ENCODE measurements at regions not wholly inside any gene's neighbourhood (a gene's known extent, or its start where the extent isn't known, plus 50 kb on each side); places are given as distances from the start of the nearest gene placed in this dataset.

DNA sequence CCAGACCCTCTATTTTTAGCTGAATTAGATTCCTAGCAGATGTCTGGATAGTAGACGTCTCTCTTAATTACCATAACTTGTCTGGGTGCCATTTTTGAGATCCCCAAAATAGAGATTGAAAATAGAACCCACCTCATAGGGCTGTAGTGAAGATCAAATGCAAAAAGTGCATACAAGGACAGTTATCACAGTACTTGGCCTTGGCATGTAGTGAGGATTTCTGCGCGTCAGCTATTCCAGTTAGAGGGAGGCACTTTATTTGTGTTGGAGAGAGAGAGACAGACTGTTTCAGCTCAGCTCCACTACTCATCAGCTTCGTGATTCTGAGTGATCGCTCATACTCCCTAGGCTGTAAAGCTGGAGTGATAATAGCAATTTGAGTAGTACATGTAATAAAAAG, 59.6 kb upstream of the CDH13 start:
- peaks cover 7% of the 10 kb centered on the region for H3K9me3 Mint-ChIP-seq
- H3K27me3 Mint-ChIP-seq = peaks cover 9% of the 10 kb centered on the region
- H3K27ac Mint-ChIP-seq = no peak overlapping the region
- H3K36me3 Mint-ChIP-seq (ENCODE audit: low read depth) = no peaks in the 10 kb centered on the region
- no peak for DNase-seq
- H3K4me3 Mint-ChIP-seq = no peak overlapping the region
- no peaks in the 10 kb centered on the region for H3K4me1 Mint-ChIP-seq (ENCODE audit: low read depth)

DNA sequence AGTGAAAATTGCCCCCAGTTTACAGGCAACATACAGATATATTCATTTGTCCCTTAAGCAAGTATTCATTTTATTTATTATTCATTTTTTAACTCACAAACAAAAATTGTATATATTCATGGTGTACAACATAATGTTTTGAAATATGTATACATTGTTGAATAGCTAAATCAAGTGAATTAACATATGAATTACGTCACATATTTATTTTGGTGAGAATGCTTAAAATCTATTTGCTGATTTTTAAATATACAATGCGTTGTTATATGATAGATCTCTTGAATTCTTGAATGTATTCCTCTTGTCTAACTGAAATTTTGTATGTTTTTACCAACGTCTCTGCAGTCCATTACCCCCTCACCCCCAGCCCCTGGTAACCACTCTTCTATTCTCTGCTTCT, 63.4 kb upstream of the CDH13 start:
- Mint-ChIP-seq H3K9me3 (peaks cover 7% of the 10 kb centered on the region), H3K27me3 (no peaks in the 10 kb centered on the region), H3K4me3 (no peak overlapping the region), H3K36me3 (ENCODE audit: low read depth) (no peaks in the 10 kb centered on the region), H3K4me1 (ENCODE audit: low read depth) (no peaks in the 10 kb centered on the region), H3K27ac (no peak overlapping the region)
- DNase-seq = no peak

GRCh38 chr16:82562183-82562683, 64.5 kb upstream of the CDH13 start:
- no peak overlapping the region for H3K27ac Mint-ChIP-seq
- H3K27me3 Mint-ChIP-seq = no peaks in the 10 kb centered on the region
- H3K4me1 Mint-ChIP-seq (ENCODE audit: low read depth) = no peaks in the 10 kb centered on the region

GRCh38 chr16:82560805-82561325, 65.9 kb upstream of the CDH13 start:
- no peak overlapping the region for H3K27ac Mint-ChIP-seq
- H3K4me1 Mint-ChIP-seq (ENCODE audit: low read depth) = no peaks in the 10 kb centered on the region
- no peaks in the 10 kb centered on the region for H3K36me3 Mint-ChIP-seq (ENCODE audit: low read depth)
- H3K27me3 Mint-ChIP-seq = no peaks in the 10 kb centered on the region
- no peak for DNase-seq
- H3K4me3 Mint-ChIP-seq = no peak overlapping the region
- peaks cover 7% of the 10 kb centered on the region for H3K9me3 Mint-ChIP-seq

More at GRCh38 chr16:82562183-82562683, 64.5 kb upstream of the CDH13 start:
- no peak for DNase-seq
- Mint-ChIP-seq H3K4me3 (no peak overlapping the region), H3K9me3 (peaks cover 7% of the 10 kb centered on the region), H3K36me3 (ENCODE audit: low read depth) (no peaks in the 10 kb centered on the region)

DNA sequence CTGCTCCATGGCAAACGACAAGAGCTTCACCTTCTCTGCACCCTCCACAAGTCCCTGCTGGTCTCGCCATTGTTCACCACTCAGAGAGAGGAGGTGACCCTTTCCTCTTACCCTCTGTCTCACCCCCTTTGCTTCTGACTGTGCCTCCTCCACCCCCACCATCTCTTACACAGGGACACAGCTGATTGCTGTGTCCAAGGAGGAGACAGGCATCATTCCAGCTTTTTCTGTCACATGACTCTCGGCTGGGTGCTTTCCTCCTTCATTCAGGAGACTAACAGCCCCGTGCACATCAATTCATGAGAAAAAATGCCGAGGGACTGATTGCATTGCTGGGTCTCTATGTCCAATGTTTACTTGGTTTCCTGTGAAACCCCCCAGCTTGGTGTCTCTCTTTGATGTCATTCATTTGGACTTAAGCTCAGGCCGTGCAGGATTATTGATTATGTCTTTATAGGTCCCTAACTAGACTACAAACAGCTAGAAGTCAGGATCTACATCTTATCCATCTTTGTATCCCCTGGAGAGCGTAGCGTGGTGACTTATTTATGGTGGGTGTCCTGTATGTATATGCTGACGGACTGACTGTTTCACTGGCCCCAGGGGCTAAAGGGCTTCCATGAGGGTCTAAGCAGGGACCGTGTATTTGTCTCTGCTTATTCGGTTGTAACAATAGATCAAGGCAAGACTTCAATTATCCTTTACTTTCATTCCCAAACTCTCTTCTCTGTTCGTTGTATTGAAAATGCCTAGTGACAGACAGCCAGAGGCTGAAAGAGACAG, 82.2 kb upstream of the CDH13 start:
- Mint-ChIP-seq H3K4me3 (no peak overlapping the region), H3K36me3 (ENCODE audit: low read depth) (no peaks in the 10 kb centered on the region), H3K9me3 (no peaks in the 10 kb centered on the region), H3K27me3 (peaks cover 9% of the 10 kb centered on the region), H3K4me1 (ENCODE audit: low read depth) (no peaks in the 10 kb centered on the region), H3K27ac (no peak overlapping the region)
- DNase-seq = no peak

GRCh38 chr16:82542714-82543113, 84.1 kb upstream of the CDH13 start:
- Mint-ChIP-seq H3K4me3 (no peak overlapping the region), H3K27ac (no peak overlapping the region), H3K27me3 (peaks cover 10% of the 10 kb centered on the region), H3K36me3 (ENCODE audit: low read depth) (no peaks in the 10 kb centered on the region), H3K9me3 (no peaks in the 10 kb centered on the region), H3K4me1 (ENCODE audit: low read depth) (no peaks in the 10 kb centered on the region)
- DNase-seq = no peak

- Mint-ChIP-seq H3K4me1 (ENCODE audit: low read depth) (no peaks in the 10 kb centered on the region), H3K27ac (no peak overlapping the region), H3K27me3 (peaks cover 10% of the 10 kb centered on the region), H3K9me3 (no peaks in the 10 kb centered on the region), H3K4me3 (no peak overlapping the region), H3K36me3 (ENCODE audit: low read depth) (no peaks in the 10 kb centered on the region)
- no peak for DNase-seq
Observed at GRCh38 chr16:82541103-82541502, 85.7 kb upstream of the CDH13 start.

DNA sequence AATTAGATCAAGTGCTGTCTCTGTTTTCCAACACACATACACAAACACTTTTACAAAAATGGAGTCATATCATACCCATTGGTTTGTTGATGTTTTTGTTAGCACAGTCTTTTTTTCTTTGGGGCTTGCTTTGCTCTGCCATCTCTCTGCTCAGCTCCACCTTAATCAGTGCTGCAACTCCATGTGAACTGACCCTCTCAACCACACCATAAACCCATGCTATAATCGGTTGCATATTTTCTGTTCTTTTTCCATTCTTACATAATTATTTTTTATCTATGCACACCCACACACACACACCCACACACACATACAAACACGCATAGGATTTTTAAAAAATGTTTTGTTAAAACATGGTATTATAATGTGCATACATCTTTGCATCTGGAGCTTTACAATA, 91.0 kb upstream of the CDH13 start:
- Mint-ChIP-seq H3K27ac (no peak overlapping the region), H3K36me3 (ENCODE audit: low read depth) (no peaks in the 10 kb centered on the region), H3K4me3 (no peak overlapping the region), H3K9me3 (peaks cover 2% of the 10 kb centered on the region), H3K4me1 (ENCODE audit: low read depth) (no peaks in the 10 kb centered on the region), H3K27me3 (peaks cover 13% of the 10 kb centered on the region)
- no peak for DNase-seq

GRCh38 chr16:82535262-82535661, 91.5 kb upstream of the CDH13 start:
- Mint-ChIP-seq H3K9me3 (peaks cover 2% of the 10 kb centered on the region), H3K27ac (no peak overlapping the region)
- DNase-seq = no peak

GRCh38 chr16:82533189-82533588, 93.6 kb upstream of the CDH13 start:
- peaks cover 5% of the 10 kb centered on the region for H3K9me3 Mint-ChIP-seq
- H3K36me3 Mint-ChIP-seq (ENCODE audit: low read depth) = no peaks in the 10 kb centered on the region
- H3K27ac Mint-ChIP-seq = no peak overlapping the region
- no peak for DNase-seq
- H3K4me1 Mint-ChIP-seq (ENCODE audit: low read depth) = no peaks in the 10 kb centered on the region
- no peak overlapping the region for H3K4me3 Mint-ChIP-seq
- H3K27me3 Mint-ChIP-seq = peaks cover 11% of the 10 kb centered on the region

More at GRCh38 chr16:82535262-82535661, 91.5 kb upstream of the CDH13 start:
- Mint-ChIP-seq H3K4me1 (ENCODE audit: low read depth) (no peaks in the 10 kb centered on the region), H3K36me3 (ENCODE audit: low read depth) (no peaks in the 10 kb centered on the region), H3K4me3 (no peak overlapping the region), H3K27me3 (peaks cover 15% of the 10 kb centered on the region)

DNA sequence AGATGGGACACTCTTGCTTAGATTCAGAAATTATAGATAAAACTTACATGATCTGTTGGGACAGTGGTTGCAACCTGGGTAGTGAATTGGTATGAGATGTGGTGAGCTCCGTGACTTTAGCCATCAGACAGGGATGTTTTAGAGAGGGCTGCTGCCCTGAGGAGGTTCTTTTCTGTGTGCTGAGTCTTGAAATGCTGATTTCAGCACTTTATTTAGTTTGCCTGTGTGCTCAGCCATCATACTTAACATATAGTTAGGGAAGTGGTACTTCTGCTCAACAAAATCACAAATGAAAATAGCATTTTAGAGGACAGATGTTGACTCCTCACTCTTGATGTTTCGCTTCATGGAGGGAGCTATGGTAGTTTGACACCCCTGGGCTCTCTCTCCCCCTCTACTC, 95.9 kb upstream of the CDH13 start:
- Mint-ChIP-seq H3K4me1 (ENCODE audit: low read depth) (no peaks in the 10 kb centered on the region), H3K27me3 (peaks cover 11% of the 10 kb centered on the region), H3K27ac (no peak overlapping the region), H3K36me3 (ENCODE audit: low read depth) (no peaks in the 10 kb centered on the region), H3K4me3 (no peak overlapping the region), H3K9me3 (peaks cover 5% of the 10 kb centered on the region)
- no peak for DNase-seq

GRCh38 chr16:82527101-82527500, 99.7 kb upstream of the CDH13 start:
- DNase-seq = no peak
- peaks cover 9% of the 10 kb centered on the region for H3K9me3 Mint-ChIP-seq
- peaks cover 7% of the 10 kb centered on the region for H3K27me3 Mint-ChIP-seq
- H3K36me3 Mint-ChIP-seq (ENCODE audit: low read depth) = no peaks in the 10 kb centered on the region
- no peak overlapping the region for H3K27ac Mint-ChIP-seq
- no peak overlapping the region for H3K4me3 Mint-ChIP-seq
- H3K4me1 Mint-ChIP-seq (ENCODE audit: low read depth) = no peaks in the 10 kb centered on the region

DNA sequence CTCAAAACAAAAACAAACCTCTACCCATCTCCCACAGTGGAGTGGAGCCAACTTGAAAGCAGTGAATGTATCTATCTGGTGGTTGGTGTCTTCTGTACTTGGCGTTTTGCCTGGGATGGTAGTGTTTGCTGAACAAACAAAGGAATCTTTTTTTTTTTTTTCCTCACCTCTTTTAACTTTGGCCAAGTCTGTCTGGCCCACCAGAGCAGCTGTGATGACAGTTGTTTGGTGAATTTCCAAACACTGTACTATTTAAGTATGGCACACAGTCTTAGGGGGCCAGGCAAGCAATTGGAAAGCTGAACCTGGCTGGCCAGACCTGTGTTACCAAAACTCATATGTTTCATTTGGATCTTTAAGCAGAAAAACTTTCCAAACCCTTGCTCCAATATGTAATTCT, 101.8 kb upstream of the CDH13 start:
- Mint-ChIP-seq H3K27ac (no peak overlapping the region), H3K4me1 (ENCODE audit: low read depth) (no peaks in the 10 kb centered on the region)

DNA sequence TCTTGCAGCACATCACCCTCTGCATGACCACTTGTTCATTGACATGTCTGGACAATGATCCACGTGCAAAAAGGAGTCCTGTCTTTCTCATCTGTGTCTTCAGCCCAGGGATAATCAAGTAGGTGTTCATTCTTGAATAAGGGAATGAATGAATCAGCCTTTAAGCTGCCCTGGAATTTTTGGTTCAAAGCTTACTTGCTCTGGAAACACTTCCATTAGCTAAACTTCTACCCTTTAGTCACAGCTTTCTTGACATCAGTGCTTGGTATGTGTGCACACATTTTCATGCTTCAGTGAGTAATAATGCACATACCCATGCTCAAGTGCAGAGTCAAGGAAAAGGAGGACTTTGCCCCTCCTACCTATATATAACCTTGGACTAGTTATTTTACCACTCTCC, 103.0 kb upstream of the CDH13 start:
- no peaks in the 10 kb centered on the region for H3K27me3 Mint-ChIP-seq
- no peak overlapping the region for H3K27ac Mint-ChIP-seq
- no peaks in the 10 kb centered on the region for H3K4me1 Mint-ChIP-seq (ENCODE audit: low read depth)
- DNase-seq = no peak
- H3K36me3 Mint-ChIP-seq (ENCODE audit: low read depth) = no peaks in the 10 kb centered on the region
- peaks cover 4% of the 10 kb centered on the region for H3K9me3 Mint-ChIP-seq
- no peak overlapping the region for H3K4me3 Mint-ChIP-seq

More for the DNA sequence above, 101.8 kb upstream of the CDH13 start:
- H3K36me3 Mint-ChIP-seq (ENCODE audit: low read depth) = no peaks in the 10 kb centered on the region
- peaks cover 6% of the 10 kb centered on the region for H3K9me3 Mint-ChIP-seq
- no peak for DNase-seq
- H3K27me3 Mint-ChIP-seq = no peaks in the 10 kb centered on the region
- no peak overlapping the region for H3K4me3 Mint-ChIP-seq

DNA sequence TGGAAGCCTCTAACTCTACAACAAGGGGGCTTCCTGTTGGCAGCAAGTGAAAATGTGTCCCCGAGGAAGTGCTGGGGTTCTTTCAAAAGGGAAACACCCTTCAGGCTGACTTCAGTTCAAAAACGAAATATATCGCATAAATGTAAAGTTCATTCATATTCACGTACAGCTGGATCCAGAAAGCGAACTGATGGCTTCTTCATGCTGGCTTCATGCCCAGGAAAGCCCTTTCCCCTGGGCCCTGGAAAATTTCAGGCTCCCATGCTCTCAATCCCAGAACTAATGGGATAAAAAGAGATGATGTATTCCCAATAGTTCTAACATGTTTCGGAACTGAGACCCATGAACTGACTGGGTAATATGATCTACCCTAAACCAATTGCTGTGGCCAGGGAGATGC, 104.7 kb upstream of the CDH13 start:
- H3K27me3 Mint-ChIP-seq = no peaks in the 10 kb centered on the region
- H3K4me1 Mint-ChIP-seq (ENCODE audit: low read depth) = no peaks in the 10 kb centered on the region
- peaks cover 4% of the 10 kb centered on the region for H3K9me3 Mint-ChIP-seq
- DNase-seq = no peak
- no peak overlapping the region for H3K27ac Mint-ChIP-seq
- H3K4me3 Mint-ChIP-seq = no peak overlapping the region
- no peaks in the 10 kb centered on the region for H3K36me3 Mint-ChIP-seq (ENCODE audit: low read depth)

Data from activated T-cell treated with anti-CD3 and anti-CD28 coated beads, Interleukin-2, amount 50 U/mL, for 24 hours (primary cell).